HepG2 (cell line): ENCODE measurements at regions not wholly inside any gene's neighbourhood (a gene's known extent, or its start where the extent isn't known, plus 50 kb on each side); places are given as distances from the start of the nearest gene placed in this dataset.

Experiments used
- ATAC-seq: fragments of 200-7000 bp; cut with Tn5 transposase; 3 replicates; pipeline ENCODE4 v1.9.1; 2020; ENCODE audit warnings: mild to moderate bottlenecking, moderate library complexity
- BruUV-seq: library from RNA; stranded (reverse); fragments of 400-500 nt; replicated peaks from 2 replicates; lab custom pipeline; 2021; lab: Mats Ljungman, UMichigan
- CTCF ChIA-PET: fragments of 300-600 bp; formaldehyde crosslinking; extraction: SDS; loops from one replicate; lab custom pipeline; 2021; ENCODE audit warnings: low total read pairs, inconsistent platforms, low intra/inter-chr PET ratio; lab: Yijun Ruan, JAX
- POLR2A ChIA-PET: fragments of 350-600 bp; sonication (Branson Sonifier 250); formaldehyde crosslinking; loops from one replicate; lab custom pipeline; 2020; ENCODE audit warnings: antibody characterized with exemption, inconsistent platforms; lab: Yijun Ruan, JAX
- DNase-seq: peaks from one replicate; pipeline ENCODE4 v3.0.0-alpha.2; 2015; ENCODE audit warnings: low spot score
- FAIRE-seq: peaks from 3 replicates; lab custom pipeline; 2011; peaks lifted over from hg19 to GRCh38; lab: Jason Lieb, UNC
- H2AFZ ChIP-seq: one replicate; pipeline ENCODE4 v1.6.1; 2011; ENCODE audit warnings: low read length, inconsistent platforms
- H3K27ac ChIP-seq: fragments of 300-600 bp; 3 replicates; pipeline ENCODE4 v1.8.0; 2011; ENCODE audit warnings: mixed run types, mild to moderate bottlenecking, mixed read lengths, low read length, inconsistent platforms; ENCODE audit not compliant: insufficient read depth; ENCODE audit errors: extremely low read length
- H3K27me3 ChIP-seq, 2 experiments: fragments of 200-600 bp in 1 of 2; 2 replicates in 1 of 2; 3 replicates in 1 of 2; pipeline versions ENCODE4 v1.6.0 to v1.8.0; 2011; ENCODE audit warnings: low read length in 2 of 2, mild to moderate bottlenecking in 2 of 2, moderate library complexity in 2 of 2, inconsistent platforms in 1 of 2; ENCODE audit not compliant: insufficient read depth in 2 of 2, control insufficient read depth in 1 of 2
- H3K36me3 ChIP-seq, 2 experiments: fragments of 200-600 bp in 1 of 2; replicated peaks in 1 of 2; 2 replicates in 1 of 2; 3 replicates in 1 of 2; pipeline versions ENCODE4 v1.5.1 to v1.8.0; 2011; ENCODE audit warnings: low read length in 2 of 2, inconsistent platforms in 1 of 2; ENCODE audit not compliant: insufficient read depth in 2 of 2, control insufficient read depth in 1 of 2
- H3K4me1 ChIP-seq: 2 replicates; pipeline ENCODE4 v1.5.1; 2012; ENCODE audit warnings: low read length, inconsistent platforms; ENCODE audit not compliant: insufficient read depth
- H3K4me2 ChIP-seq: 2 replicates; pipeline ENCODE4 v1.6.0; 2011; ENCODE audit warnings: low read depth, low read length, inconsistent platforms
- H3K4me3 ChIP-seq, 3 experiments: fragments of 200-600 bp in 1 of 3; sonication (generic), shearing (Covaris generic) in 1 of 3; replicated peaks in 1 of 3; 2 replicates each; pipeline ENCODE4 v1.5.1; 2011 to 2016; ENCODE audit warnings: low read length in 3 of 3, inconsistent platforms in 2 of 3, low read depth in 2 of 3, mild to moderate bottlenecking in 2 of 3, control low read depth in 1 of 3, mixed read lengths in 1 of 3; ENCODE audit not compliant: insufficient read depth in 1 of 3
- H3K79me2 ChIP-seq: one replicate; pipeline ENCODE4 v1.6.1; 2011; ENCODE audit warnings: low read length, inconsistent platforms; ENCODE audit not compliant: insufficient read depth
- H3K9ac ChIP-seq: 2 replicates; pipeline ENCODE4 v1.6.0; 2011; ENCODE audit warnings: mild to moderate bottlenecking, low read depth, low read length, inconsistent platforms; ENCODE audit not compliant: insufficient read depth
- H3K9me3 ChIP-seq: 2 replicates; pipeline ENCODE4 v1.5.1; 2012; ENCODE audit warnings: mild to moderate bottlenecking, low read length
- H4K20me1 ChIP-seq: 2 replicates; pipeline ENCODE4 v1.6.0; 2011; ENCODE audit warnings: inconsistent platforms, mild to moderate bottlenecking, low read length, moderate library complexity; ENCODE audit not compliant: insufficient read depth
- JDP2 ChIP-seq: sonication (generic); formaldehyde crosslinking; IDR thresholded peaks from 2 replicates; pipeline ENCODE4 v1.8.1; 2022; ENCODE audit warnings: missing genetic modification reagents, borderline replicate concordance
- JUND ChIP-seq: sonication (generic); formaldehyde crosslinking; IDR thresholded peaks from 2 replicates; pipeline ENCODE4 v1.8.0; 2022; ENCODE audit warnings: mild to moderate bottlenecking, missing genetic modification reagents
- KLF13 ChIP-seq: sonication (generic); formaldehyde crosslinking; IDR thresholded peaks from 2 replicates; pipeline ENCODE4 v1.4.0; 2020; ENCODE audit warnings: mild to moderate bottlenecking, missing genetic modification reagents
- KMT2B ChIP-seq: IDR thresholded peaks from 2 replicates; pipeline ENCODE4 v1.6.1; 2016; ENCODE audit warnings: missing genetic modification reagents, missing compliant biosample characterization
- PLRG1 ChIP-seq: fragments of 450-650 bp; conservative IDR thresholded peaks from 2 replicates; pipeline ENCODE4 v1.6.1; 2016
- POGZ ChIP-seq: sonication (generic); formaldehyde crosslinking; IDR thresholded peaks from 2 replicates; pipeline ENCODE4 v1.4.0; 2020; ENCODE audit warnings: mild to moderate bottlenecking, missing genetic modification reagents
- PRDM4 ChIP-seq: sonication (generic); formaldehyde crosslinking; IDR thresholded peaks from 2 replicates; pipeline ENCODE4 v1.9.0; 2021; ENCODE audit warnings: missing genetic modification reagents, borderline replicate concordance
- ZKSCAN1 ChIP-seq: fragments of 150-350 bp; IDR thresholded peaks from 2 replicates; pipeline ENCODE4 v1.6.1; 2014; ENCODE audit warnings: low read length
- ZNF10 ChIP-seq: sonication (generic); formaldehyde crosslinking; IDR thresholded peaks from 2 replicates; pipeline ENCODE4 v1.4.0; 2020; ENCODE audit warnings: mild to moderate bottlenecking, low read depth, missing genetic modification reagents, borderline replicate concordance
- ZNF101 ChIP-seq: sonication (generic); formaldehyde crosslinking; IDR thresholded peaks from 2 replicates; pipeline ENCODE4 v1.4.0; 2020; ENCODE audit warnings: mild to moderate bottlenecking, low read depth, missing genetic modification reagents, borderline replicate concordance
- ZNF549 ChIP-seq: sonication (generic); formaldehyde crosslinking; IDR thresholded peaks from 2 replicates; pipeline ENCODE4 v1.5.0; 2020; ENCODE audit warnings: missing genetic modification reagents
- ZNF558 ChIP-seq: sonication (generic); formaldehyde crosslinking; IDR thresholded peaks from 2 replicates; pipeline ENCODE4 v1.9.0; 2022; ENCODE audit warnings: mild to moderate bottlenecking, missing genetic modification reagents, borderline replicate concordance
- ZNF878 ChIP-seq: sonication (generic); formaldehyde crosslinking; IDR thresholded peaks from 2 replicates; pipeline ENCODE4 v1.8.1; 2023; ENCODE audit warnings: mild to moderate bottlenecking, missing genetic modification reagents, moderate library complexity
- WGBS: methylation state at CpG from one replicate; pipeline ENCODE4 v1.1.6; 2017; ENCODE audit warnings: low lambda C conversion rate; 5-methylcytosine and 5-hydroxymethylcytosine counted together
- in situ Hi-C: cut with HindIII; loops from 2 replicates; pipeline ENCODE4 v1.10.0; 2017; ENCODE audit warnings: low pct_unique_long_range_greater_than_20kb; ENCODE audit not compliant: extremely low pct_ligation_motif_present
- intact Hi-C: fragments of 100-400 bp; cut with micrococcal nuclease; formaldehyde crosslinking; loops from one replicate; pipeline ENCODE4 v1.10.0; 2022; ENCODE audit not compliant: unreplicated experiment

DNA sequence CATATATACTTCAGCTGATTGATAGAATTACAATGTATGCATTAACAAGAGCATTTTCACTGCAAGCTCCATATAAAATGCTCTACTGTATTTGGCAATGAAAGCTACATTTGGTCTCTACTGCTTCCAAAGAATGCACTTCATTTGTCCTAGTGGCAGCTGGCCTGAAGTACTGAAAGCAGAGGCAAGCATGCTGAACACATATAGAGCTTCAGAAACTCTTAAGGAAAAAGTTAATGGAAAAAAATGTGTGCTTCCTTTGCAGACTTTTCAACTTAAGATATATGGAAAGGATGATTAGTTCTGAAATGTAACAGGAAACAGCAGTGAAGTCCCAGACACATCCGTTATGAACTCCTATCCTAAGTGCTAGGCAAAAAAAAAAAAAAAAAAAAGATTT lies 537.1 kb upstream of the POM121L12 start:
- Histone ChIP-seq H2AFZ (no peak overlapping the region), H3K9me3 (peaks cover 3% of the 10 kb centered on the region; the same call in 1 of the 2 replicates), H4K20me1 (no peaks in the 10 kb centered on the region), H3K27me3 (no peaks in the 10 kb centered on the region), H3K27ac (no peak overlapping the region), H3K9ac (no peak overlapping the region), H3K36me3 (no peaks in the 10 kb centered on the region), H3K4me3 (no peak overlapping the region), H3K4me1 (no peaks in the 10 kb centered on the region), H3K79me2 (no peaks in the 10 kb centered on the region), H3K4me2 (no peak overlapping the region)
- POLR2A ChIA-PET = no interaction called here
- no peak for TF ChIP-seq ZNF549 (CRISPR knock-in tag)
- no peak for TF ChIP-seq ZKSCAN1
- no peak for TF ChIP-seq KLF13 (CRISPR knock-in tag)
- no peak for TF ChIP-seq JUND
- TF ChIP-seq JDP2 (CRISPR knock-in tag) = no peak
- no peak for TF ChIP-seq KMT2B (CRISPR knock-in tag)
- TF ChIP-seq POGZ (CRISPR knock-in tag) = no peak
- no peak for TF ChIP-seq ZNF10 (CRISPR knock-in tag)
- TF ChIP-seq ZNF878 (CRISPR knock-in tag) = no peak
- no peak for TF ChIP-seq ZNF558 (CRISPR knock-in tag)
- no peak for TF ChIP-seq PRDM4 (CRISPR knock-in tag)
- TF ChIP-seq ZNF101 (CRISPR knock-in tag) = no peak
- no peak for TF ChIP-seq PLRG1
- FAIRE-seq = no peak
- DNase-seq = no peak
- in situ Hi-C loops = no loop called here
- no peak for ATAC-seq
- intact Hi-C loops = no loop called here
- WGBS = 6% methylated on average over 1 of the region's 1 CpG
- CTCF ChIA-PET = no interaction called here
- BruUV-seq = no TSS peak
